H1 (cell line): ENCODE measurements at regions not wholly inside any gene's neighbourhood (a gene's known extent, or its start where the extent isn't known, plus 50 kb on each side); places are given as distances from the start of the nearest gene placed in this dataset.

Source experiments
- CTCF ChIA-PET: fragments of 300-600 bp; sonication (Branson Sonifier 250); formaldehyde crosslinking; loops from one replicate; lab custom pipeline; 2021; ENCODE audit not compliant: partially characterized antibody; lab: Charles Lee
- POLR2A ChIA-PET: fragments of 300-600 bp; sonication (Branson Sonifier 250); formaldehyde crosslinking; loops from one replicate; lab custom pipeline; 2021; ENCODE audit warnings: inconsistent platforms; ENCODE audit not compliant: partially characterized antibody; lab: Charles Lee
- DNase-seq, 2 experiments: peaks; one replicate each; pipeline versions ENCODE4 v3.0.0 to v3.0.0-alpha.2; 2010 to 2022; ENCODE audit warnings: low spot score in 2 of 2, low read depth in 1 of 2, mixed read lengths in 1 of 2
- FAIRE-seq: peaks from 2 replicates; lab custom pipeline; 2011; peaks lifted over from hg19 to GRCh38; lab: Jason Lieb, UNC
- H2AFZ ChIP-seq: 2 replicates; pipeline ENCODE4 v1.8.1; 2012; ENCODE audit warnings: low read length, inconsistent platforms
- H2AK5ac ChIP-seq: 2 replicates; pipeline ENCODE4 v1.6.1; 2013; ENCODE audit warnings: low read depth, low read length
- H2BK120ac ChIP-seq: replicated peaks from 2 replicates; pipeline ENCODE3; 2013; ENCODE audit warnings: low read depth, low read length, inconsistent platforms
- H2BK12ac ChIP-seq: 2 replicates; pipeline ENCODE4 v1.6.1; 2013; ENCODE audit warnings: low read depth, low read length
- H2BK15ac ChIP-seq: 2 replicates; pipeline ENCODE4 v1.6.1; 2013; ENCODE audit warnings: low read length
- H2BK20ac ChIP-seq: 2 replicates; pipeline ENCODE4 v1.6.1; 2013; ENCODE audit warnings: low read length
- H2BK5ac ChIP-seq: 2 replicates; pipeline ENCODE4 v1.6.1; 2013; ENCODE audit warnings: low read depth, low read length
- H3K14ac ChIP-seq: 2 replicates; pipeline ENCODE4 v1.6.1; 2013; ENCODE audit warnings: inconsistent platforms; ENCODE audit not compliant: insufficient read length
- H3K18ac ChIP-seq: 2 replicates; pipeline ENCODE4 v1.6.1; 2013; ENCODE audit warnings: low read length; ENCODE audit errors: extremely low read depth
- H3K23ac ChIP-seq: 2 replicates; pipeline ENCODE4 v1.6.1; 2013; ENCODE audit warnings: inconsistent platforms; ENCODE audit not compliant: insufficient read length
- H3K23me2 ChIP-seq: 2 replicates; pipeline ENCODE4 v1.6.1; 2013; ENCODE audit warnings: low read depth, low read length
- H3K27ac ChIP-seq: 2 replicates; pipeline ENCODE4 v1.6.1; 2011; ENCODE audit warnings: low read depth, low read length, inconsistent platforms
- H3K27me3 ChIP-seq, 4 experiments: replicated peaks in 1 of 4; 1 replicate in 1 of 4; 2 replicates in 3 of 4; pipeline versions ENCODE4 v1.6.1 to v1.8.1; 2011 to 2013; ENCODE audit warnings: low read length in 3 of 4, mild to moderate bottlenecking in 3 of 4, inconsistent platforms in 2 of 4, mixed read lengths in 2 of 4, moderate library complexity in 1 of 4; ENCODE audit not compliant: control insufficient read depth in 3 of 4, insufficient read depth in 3 of 4; ENCODE audit errors: extremely low read depth in 1 of 4
- H3K36me3 ChIP-seq, 4 experiments: 2 replicates each; pipeline versions ENCODE4 v1.6.1 to v1.8.1; 2011 to 2013; ENCODE audit warnings: mild to moderate bottlenecking in 4 of 4, low read length in 3 of 4, moderate library complexity in 2 of 4, control low read depth in 1 of 4, inconsistent platforms in 1 of 4; ENCODE audit not compliant: insufficient read depth in 4 of 4, control insufficient read depth in 2 of 4
- H3K4ac ChIP-seq: replicated peaks from 2 replicates; pipeline ENCODE3; 2013; ENCODE audit warnings: low read length, low read depth, mixed read lengths, inconsistent platforms; ENCODE audit not compliant: insufficient read length
- H3K4me1 ChIP-seq, 4 experiments: replicated peaks in 1 of 4; 1 replicate in 1 of 4; 2 replicates in 3 of 4; pipeline versions ENCODE4 v1.6.1 to v1.8.1; 2011 to 2013; ENCODE audit warnings: low read length in 3 of 4, inconsistent platforms in 2 of 4, mixed read lengths in 1 of 4; ENCODE audit not compliant: insufficient read depth in 4 of 4, control insufficient read depth in 3 of 4
- H3K4me2 ChIP-seq, 2 experiments: 2 replicates each; pipeline versions ENCODE4 v1.6.1 to v1.8.1; 2011 to 2013; ENCODE audit warnings: low read depth in 2 of 2, low read length in 2 of 2, control low read depth in 1 of 2, inconsistent platforms in 1 of 2, mild to moderate bottlenecking in 1 of 2; ENCODE audit not compliant: insufficient read depth in 1 of 2
- H3K4me3 ChIP-seq, 4 experiments: fragments of 200-600, 300-600 bp in 1 of 4; sonication (generic), shearing (Covaris generic), sonication (Bioruptor Twin) in 1 of 4; 2 replicates each; pipeline versions ENCODE4 v1.5.1 to v1.8.1; 2011 to 2016; ENCODE audit warnings: low read length in 4 of 4, low read depth in 3 of 4, control low read depth in 2 of 4, inconsistent platforms in 2 of 4, mild to moderate bottlenecking in 2 of 4, mixed read lengths in 1 of 4, moderate library complexity in 1 of 4; ENCODE audit not compliant: insufficient read depth in 2 of 4; ENCODE audit errors: extremely low read depth in 1 of 4
- H3K56ac ChIP-seq: replicated peaks from 2 replicates; pipeline ENCODE3; 2013; ENCODE audit warnings: low read depth, mild to moderate bottlenecking, mixed read lengths, low read length, inconsistent platforms; ENCODE audit not compliant: insufficient read length
- H3K79me1 ChIP-seq: 2 replicates; pipeline ENCODE4 v1.6.1; 2013; ENCODE audit warnings: low read depth, low read length, control low read depth
- H3K79me2 ChIP-seq, 2 experiments: 2 replicates each; pipeline versions ENCODE4 v1.6.1 to v1.8.1; 2012 to 2013; ENCODE audit warnings: low read length in 2 of 2, mild to moderate bottlenecking in 2 of 2, inconsistent platforms in 1 of 2; ENCODE audit not compliant: insufficient read depth in 2 of 2, control insufficient read depth in 1 of 2
- H3K9ac ChIP-seq, 4 experiments: replicated peaks in 1 of 4; 1 replicate in 1 of 4; 2 replicates in 3 of 4; pipeline versions ENCODE4 v1.6.1 to v1.8.1; 2011 to 2013; ENCODE audit warnings: low read depth in 3 of 4, low read length in 3 of 4, control low read depth in 2 of 4, mild to moderate bottlenecking in 2 of 4, moderate library complexity in 2 of 4, inconsistent platforms in 1 of 4; ENCODE audit errors: extremely low read depth in 1 of 4
- H3K9me3 ChIP-seq, 2 experiments: 2 replicates each; pipeline versions ENCODE4 v1.6.1 to v1.8.1; 2012 to 2013; ENCODE audit warnings: mild to moderate bottlenecking in 2 of 2, moderate library complexity in 2 of 2, control low read depth in 1 of 2, inconsistent platforms in 1 of 2, low read depth in 1 of 2, low read length in 1 of 2, mixed read lengths in 1 of 2; ENCODE audit not compliant: insufficient read depth in 2 of 2
- H4K20me1 ChIP-seq, 2 experiments: replicated peaks in 1 of 2; 2 replicates each; pipeline versions ENCODE3 to v1.8.1; 2011 to 2013; ENCODE audit warnings: inconsistent platforms in 2 of 2, low read length in 2 of 2, mild to moderate bottlenecking in 1 of 2; ENCODE audit not compliant: insufficient read depth in 2 of 2, control insufficient read depth in 1 of 2
- H4K5ac ChIP-seq: 2 replicates; pipeline ENCODE4 v1.6.1; 2013; ENCODE audit warnings: low read length, low read depth, mixed read lengths, inconsistent platforms; ENCODE audit not compliant: insufficient read length
- H4K8ac ChIP-seq: 2 replicates; pipeline ENCODE4 v1.8.0; 2013; ENCODE audit warnings: mild to moderate bottlenecking, moderate library complexity, low read length, inconsistent platforms; ENCODE audit not compliant: insufficient read depth; ENCODE audit errors: extremely low read depth
- H4K91ac ChIP-seq: replicated peaks from 2 replicates; pipeline ENCODE3; 2013; ENCODE audit warnings: low read length, mixed read lengths, inconsistent platforms; ENCODE audit not compliant: insufficient read length
- E2F6 ChIP-seq: IDR thresholded peaks from 2 replicates; pipeline ENCODE4 v1.6.1; 2012; ENCODE audit warnings: inconsistent platforms
- EZH2 ChIP-seq: fragments of 200-600 bp; sonication (generic); IDR thresholded peaks from 2 replicates; pipeline ENCODE4 v1.7.1; 2012; ENCODE audit warnings: low read depth, mild to moderate bottlenecking, moderate library complexity, low read length, inconsistent platforms; ENCODE audit not compliant: severe bottlenecking
- GTF2F1 ChIP-seq: IDR thresholded peaks from 2 replicates; pipeline ENCODE4 v1.6.1; 2012; ENCODE audit warnings: low read depth, low read length, improper control_type of control experiment, borderline replicate concordance
- JUND ChIP-seq: IDR thresholded peaks from 2 replicates; pipeline ENCODE4 v1.6.1; 2011; ENCODE audit warnings: mild to moderate bottlenecking, improper control_type of control experiment, low read length
- KDM5A ChIP-seq: fragments of 200-600 bp; IDR thresholded peaks from 2 replicates; pipeline ENCODE4 v1.7.1; 2012; ENCODE audit warnings: mild to moderate bottlenecking, low read length, inconsistent platforms, mixed read lengths
- RBBP5 ChIP-seq: IDR thresholded peaks from 2 replicates; pipeline ENCODE4 v1.7.1; 2012; ENCODE audit warnings: low read depth, mild to moderate bottlenecking, inconsistent platforms, low read length, moderate library complexity, borderline replicate concordance
- RFX5 ChIP-seq: IDR thresholded peaks from 2 replicates; pipeline ENCODE4 v1.6.1; 2011; ENCODE audit warnings: low read depth, low read length, improper control_type of control experiment, borderline replicate concordance
- RXRA ChIP-seq: IDR thresholded peaks from 2 replicates; pipeline ENCODE4 v1.6.1; 2011; ENCODE audit warnings: low read depth, mild to moderate bottlenecking, low read length, moderate library complexity; ENCODE audit not compliant: insufficient read depth
- TEAD4 ChIP-seq: IDR thresholded peaks from 2 replicates; pipeline ENCODE4 v1.6.1; 2012; ENCODE audit warnings: low read depth, low read length, inconsistent platforms, mixed read lengths
- WGBS, 2 experiments: shearing (Covaris generic) in 1 of 2; methylation state at CpG; one replicate each; pipeline versions ENCODE4 v1.1.6 to v1.1.7; 2013 to 2015; ENCODE audit warnings: low lambda C conversion rate in 2 of 2, mixed read lengths in 2 of 2, inconsistent platforms in 1 of 2, low coverage in 1 of 2, missing lambda C conversion rate in 1 of 2; ENCODE audit not compliant: insufficient replicate concordance in 2 of 2, insufficient coverage in 1 of 2, insufficient read length in 1 of 2; ENCODE audit errors: extremely low coverage in 1 of 2, missing lambda C conversion rate in 1 of 2; 5-methylcytosine and 5-hydroxymethylcytosine counted together

GRCh38 chr13:89900104-89900765 is 1447.3 kb upstream of the MIR17HG start:
- Histone ChIP-seq H3K23ac (no peak overlapping the region), H2BK5ac (no peak overlapping the region), H3K4me2 (no peak overlapping the region)
- TF ChIP-seq RFX5 (no peak), RXRA (no peak), E2F6 (no peak), RBBP5 (no peak), KDM5A (no peak), GTF2F1 (no peak), JUND (no peak), EZH2 (no peak), TEAD4 (no peak)

More at GRCh38 chr13:89900104-89900765, 1447.3 kb upstream of the MIR17HG start:
- Histone ChIP-seq H3K9me3 (no peaks in the 10 kb centered on the region), H2AK5ac (no peak overlapping the region), H2BK20ac (no peak overlapping the region), H3K14ac (no peak overlapping the region), H3K18ac (no peak overlapping the region), H2BK15ac (no peak overlapping the region), H3K79me2 (no peaks in the 10 kb centered on the region), H4K91ac (no peak overlapping the region), H3K23me2 (no peaks in the 10 kb centered on the region), H4K8ac (no peak overlapping the region), H3K56ac (no peak overlapping the region), H3K4ac (no peak overlapping the region), H4K5ac (no peak overlapping the region), H3K4me1 (no peaks in the 10 kb centered on the region), H2BK120ac (no peak overlapping the region), H3K27ac (no peak overlapping the region), H3K36me3 (no peaks in the 10 kb centered on the region), H3K9ac (no peak overlapping the region), H2BK12ac (no peak overlapping the region), H3K27me3 (no peaks in the 10 kb centered on the region), H3K4me3 (no peak overlapping the region), H3K79me1 (no peaks in the 10 kb centered on the region), H4K20me1 (no peaks in the 10 kb centered on the region), H2AFZ (peak overlapping the region; percentile 16; the same call in 1 of the 2 replicates)
- no peak for DNase-seq
- FAIRE-seq: no peak
- WGBS, 2 experiments: 88% methylated on average over 5 of the region's 5 CpGs; no CpG with 5 or more reads in 1 of the 2 experiments
- CTCF ChIA-PET: interaction anchor here (0.6 to 2.0 kb wide), 3 partner anchors 16 to 162 kb away, joined by 3 to 6 read pairs (median 3); no protein-coding TSS in a partner anchor
- POLR2A ChIA-PET: no interaction called here
